Body of pancreas (tissue), 4 donors: ENCODE measurements at regions not wholly inside any gene's neighbourhood (a gene's known extent, or its start where the extent isn't known, plus 50 kb on each side); places are given as distances from the start of the nearest gene placed in this dataset.

ENCODE experiments used
- CTCF ChIP-seq, 7 experiments: fragments of 450-650 bp in 4 of 7; fragments of 200-600 bp in 3 of 7; sonication (generic) in 3 of 7; IDR thresholded peaks; one replicate each; pipeline ENCODE4 v1.5.1; 2016 to 2019; ENCODE audit warnings: antibody characterized with exemption in 7 of 7
- POLR2A ChIP-seq, 3 donors: fragments of 450-650 bp; IDR thresholded peaks; one replicate each; pipeline ENCODE4 v1.6.1; 2016; ENCODE audit warnings: antibody characterized with exemption in 3 of 3, mild to moderate bottlenecking in 2 of 3

- TF ChIP-seq CTCF (IDR thresholded peaks at IDR 0.05) (no peak), POLR2A (IDR thresholded peaks at IDR 0.05) (no peak)
These were observed 179.6 kb downstream of the OR4M2 start for GRCh38 chr15:22259881-22260421.
